GM12873 (cell line): ENCODE measurements at regions not wholly inside any gene's neighbourhood (a gene's known extent, or its start where the extent isn't known, plus 50 kb on each side); places are given as distances from the start of the nearest gene placed in this dataset.

Source experiments
- TF ChIP-seq, protein P1 (sequence below): IDR thresholded peaks from 2 replicates; pipeline ENCODE4 v1.5.1; 2012; ENCODE audit warnings: low read depth, mild to moderate bottlenecking, moderate library complexity, low read length, control low read depth; ENCODE audit not compliant: insufficient read depth; ENCODE audit errors: missing control alignments

GRCh38 chr11:95521862-95522261 is 267.7 kb downstream of the FAM76B start:
- TF ChIP-seq, protein P1, sequence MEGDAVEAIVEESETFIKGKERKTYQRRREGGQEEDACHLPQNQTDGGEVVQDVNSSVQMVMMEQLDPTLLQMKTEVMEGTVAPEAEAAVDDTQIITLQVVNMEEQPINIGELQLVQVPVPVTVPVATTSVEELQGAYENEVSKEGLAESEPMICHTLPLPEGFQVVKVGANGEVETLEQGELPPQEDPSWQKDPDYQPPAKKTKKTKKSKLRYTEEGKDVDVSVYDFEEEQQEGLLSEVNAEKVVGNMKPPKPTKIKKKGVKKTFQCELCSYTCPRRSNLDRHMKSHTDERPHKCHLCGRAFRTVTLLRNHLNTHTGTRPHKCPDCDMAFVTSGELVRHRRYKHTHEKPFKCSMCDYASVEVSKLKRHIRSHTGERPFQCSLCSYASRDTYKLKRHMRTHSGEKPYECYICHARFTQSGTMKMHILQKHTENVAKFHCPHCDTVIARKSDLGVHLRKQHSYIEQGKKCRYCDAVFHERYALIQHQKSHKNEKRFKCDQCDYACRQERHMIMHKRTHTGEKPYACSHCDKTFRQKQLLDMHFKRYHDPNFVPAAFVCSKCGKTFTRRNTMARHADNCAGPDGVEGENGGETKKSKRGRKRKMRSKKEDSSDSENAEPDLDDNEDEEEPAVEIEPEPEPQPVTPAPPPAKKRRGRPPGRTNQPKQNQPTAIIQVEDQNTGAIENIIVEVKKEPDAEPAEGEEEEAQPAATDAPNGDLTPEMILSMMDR = no peak

DNA sequence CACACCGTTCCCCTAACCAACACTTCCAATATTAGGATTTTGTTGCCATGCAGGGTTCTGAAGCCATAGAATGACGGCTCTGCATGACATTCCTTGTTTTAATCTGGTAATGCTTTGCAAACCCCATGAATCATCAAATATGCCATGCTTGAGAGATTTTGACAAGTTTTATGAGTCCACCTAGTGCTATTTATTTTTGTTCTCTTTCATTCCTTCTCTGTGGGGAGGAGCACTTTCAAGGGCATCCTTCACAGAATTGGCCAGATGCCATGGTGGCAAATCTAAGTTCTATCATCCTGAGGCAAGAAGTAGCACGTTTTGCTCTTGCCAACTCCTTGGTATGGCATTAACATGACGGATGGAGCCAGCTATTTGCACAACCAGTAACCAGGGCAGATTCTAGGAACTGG is 268.4 kb downstream of the FAM76B start:
- TF ChIP-seq, protein P1 = no peak

DNA sequence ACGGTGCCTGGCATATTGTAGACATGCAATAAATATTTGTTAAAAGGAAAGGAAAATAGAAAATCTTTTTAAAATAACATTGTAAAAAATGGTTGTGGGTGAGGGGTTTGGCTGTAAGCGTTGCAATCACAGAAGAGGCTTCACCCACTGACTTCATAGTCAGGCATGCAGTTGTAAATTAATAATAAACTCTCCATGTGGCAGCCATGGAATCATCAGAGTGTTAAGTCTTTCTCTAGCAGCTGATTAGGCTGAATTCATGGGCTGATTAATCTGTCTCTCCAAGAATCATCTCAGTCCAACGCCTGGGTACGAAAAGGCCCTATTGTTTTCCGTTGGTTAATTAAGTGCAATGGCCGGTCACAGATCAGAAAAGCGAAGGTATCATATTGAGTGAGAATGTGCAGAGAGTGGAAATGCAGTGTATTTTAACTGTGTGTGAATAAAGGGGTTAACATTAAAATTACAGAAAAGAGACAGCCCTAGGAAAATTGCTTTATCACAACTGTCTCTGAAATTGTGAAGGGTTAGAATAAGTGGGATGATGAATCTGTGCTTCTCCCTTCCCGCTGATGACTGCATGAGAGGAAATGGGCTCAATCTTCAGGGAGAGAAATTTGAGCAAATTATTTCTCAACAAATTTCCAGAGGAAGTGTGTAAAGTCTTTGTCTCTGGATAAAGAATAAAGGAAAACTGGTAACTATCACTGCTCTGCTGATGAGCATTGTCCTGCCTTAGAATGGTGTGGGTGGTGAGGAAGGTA is 269.0 kb downstream of the FAM76B start:
- TF ChIP-seq, protein P1 = no peak

GRCh38 chr11:95519912-95520311 is 269.7 kb downstream of the FAM76B start:
- TF ChIP-seq, protein P1 = no peak

DNA sequence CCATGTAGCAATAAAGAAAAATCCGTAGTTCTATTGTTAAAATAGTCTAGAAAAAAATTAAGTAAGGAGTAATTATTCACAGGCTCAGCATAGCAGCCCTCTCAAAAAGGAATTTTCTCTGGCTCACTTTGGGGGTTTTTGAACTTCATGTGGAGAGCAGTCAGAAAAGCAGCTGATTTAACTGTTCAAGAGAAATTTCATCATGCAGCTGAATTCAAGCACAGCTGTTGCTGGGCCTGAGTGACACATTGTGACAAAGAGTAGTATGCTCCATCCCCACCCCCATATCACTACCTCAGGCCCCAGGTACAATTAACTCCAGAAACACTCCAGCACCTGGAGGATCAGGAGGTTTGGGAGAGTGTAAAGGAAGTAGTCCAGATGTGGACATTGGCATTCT is 272.1 kb downstream of the FAM76B start:
- TF ChIP-seq, protein P1 = no peak

- TF ChIP-seq, protein P1 = no peak
These were observed 272.8 kb downstream of the FAM76B start for GRCh38 chr11:95516786-95517185.

DNA sequence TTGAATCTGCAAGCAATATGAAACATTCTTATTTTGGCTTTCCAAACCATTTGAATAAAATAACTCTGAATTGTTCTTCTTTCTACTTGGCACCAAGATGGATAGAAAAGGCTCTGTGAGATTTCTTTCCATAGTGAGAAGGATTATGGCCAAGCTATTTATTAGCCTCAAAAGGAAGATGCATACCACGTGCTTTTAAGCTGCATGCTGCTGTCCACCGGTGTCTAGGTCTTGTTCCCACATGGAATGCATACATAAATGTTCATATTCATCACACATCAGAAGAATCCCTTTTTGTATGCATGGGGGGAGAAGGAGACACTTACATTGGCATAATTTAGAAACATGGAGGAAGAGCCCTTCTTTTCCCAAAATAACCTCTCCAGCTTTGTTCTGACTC is 273.4 kb downstream of the FAM76B start:
- TF ChIP-seq, protein P1 = no peak
